GM10266 (cell line): ENCODE measurements at regions not wholly inside any gene's neighbourhood (a gene's known extent, or its start where the extent isn't known, plus 50 kb on each side); places are given as distances from the start of the nearest gene placed in this dataset.

Experiments
- DNase-seq: peaks from one replicate; pipeline ENCODE4 v3.0.0; 2012; ENCODE audit errors: extremely low spot score
- TF ChIP-seq, protein P1 (sequence below): IDR thresholded peaks from 2 replicates; pipeline ENCODE4 v1.5.1; 2012; ENCODE audit warnings: mild to moderate bottlenecking, low read depth; ENCODE audit not compliant: control insufficient read depth, insufficient read depth; ENCODE audit errors: missing control alignments

DNA sequence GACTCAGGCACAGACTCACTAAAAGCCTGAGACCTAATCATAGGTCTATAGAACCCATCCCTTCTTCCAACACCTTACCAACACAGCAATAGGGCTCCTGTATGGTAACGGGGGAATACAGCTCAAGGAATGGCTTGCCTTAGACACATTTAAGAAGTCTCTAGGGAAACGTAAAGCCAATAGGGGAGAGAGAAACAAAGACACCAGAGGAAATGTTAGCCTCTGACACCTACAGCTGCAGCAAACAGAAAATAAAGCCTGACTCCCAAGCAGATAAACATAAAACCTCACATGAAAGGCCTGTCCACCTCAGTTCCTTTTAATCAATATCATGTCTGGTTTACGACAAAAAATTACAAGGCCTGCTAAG, 51.1 kb upstream of the NCOA1 start:
- no peak for DNase-seq
- TF ChIP-seq, protein P1, sequence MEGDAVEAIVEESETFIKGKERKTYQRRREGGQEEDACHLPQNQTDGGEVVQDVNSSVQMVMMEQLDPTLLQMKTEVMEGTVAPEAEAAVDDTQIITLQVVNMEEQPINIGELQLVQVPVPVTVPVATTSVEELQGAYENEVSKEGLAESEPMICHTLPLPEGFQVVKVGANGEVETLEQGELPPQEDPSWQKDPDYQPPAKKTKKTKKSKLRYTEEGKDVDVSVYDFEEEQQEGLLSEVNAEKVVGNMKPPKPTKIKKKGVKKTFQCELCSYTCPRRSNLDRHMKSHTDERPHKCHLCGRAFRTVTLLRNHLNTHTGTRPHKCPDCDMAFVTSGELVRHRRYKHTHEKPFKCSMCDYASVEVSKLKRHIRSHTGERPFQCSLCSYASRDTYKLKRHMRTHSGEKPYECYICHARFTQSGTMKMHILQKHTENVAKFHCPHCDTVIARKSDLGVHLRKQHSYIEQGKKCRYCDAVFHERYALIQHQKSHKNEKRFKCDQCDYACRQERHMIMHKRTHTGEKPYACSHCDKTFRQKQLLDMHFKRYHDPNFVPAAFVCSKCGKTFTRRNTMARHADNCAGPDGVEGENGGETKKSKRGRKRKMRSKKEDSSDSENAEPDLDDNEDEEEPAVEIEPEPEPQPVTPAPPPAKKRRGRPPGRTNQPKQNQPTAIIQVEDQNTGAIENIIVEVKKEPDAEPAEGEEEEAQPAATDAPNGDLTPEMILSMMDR: no peak

- no peak for DNase-seq
- TF ChIP-seq, protein P1: no peak
These were observed 51.6 kb upstream of the NCOA1 start for GRCh38 chr2:24439280-24439970.

GRCh38 chr2:24438106-24438505, 52.9 kb upstream of the NCOA1 start:
- TF ChIP-seq, protein P1: no peak
- no peak for DNase-seq

DNA sequence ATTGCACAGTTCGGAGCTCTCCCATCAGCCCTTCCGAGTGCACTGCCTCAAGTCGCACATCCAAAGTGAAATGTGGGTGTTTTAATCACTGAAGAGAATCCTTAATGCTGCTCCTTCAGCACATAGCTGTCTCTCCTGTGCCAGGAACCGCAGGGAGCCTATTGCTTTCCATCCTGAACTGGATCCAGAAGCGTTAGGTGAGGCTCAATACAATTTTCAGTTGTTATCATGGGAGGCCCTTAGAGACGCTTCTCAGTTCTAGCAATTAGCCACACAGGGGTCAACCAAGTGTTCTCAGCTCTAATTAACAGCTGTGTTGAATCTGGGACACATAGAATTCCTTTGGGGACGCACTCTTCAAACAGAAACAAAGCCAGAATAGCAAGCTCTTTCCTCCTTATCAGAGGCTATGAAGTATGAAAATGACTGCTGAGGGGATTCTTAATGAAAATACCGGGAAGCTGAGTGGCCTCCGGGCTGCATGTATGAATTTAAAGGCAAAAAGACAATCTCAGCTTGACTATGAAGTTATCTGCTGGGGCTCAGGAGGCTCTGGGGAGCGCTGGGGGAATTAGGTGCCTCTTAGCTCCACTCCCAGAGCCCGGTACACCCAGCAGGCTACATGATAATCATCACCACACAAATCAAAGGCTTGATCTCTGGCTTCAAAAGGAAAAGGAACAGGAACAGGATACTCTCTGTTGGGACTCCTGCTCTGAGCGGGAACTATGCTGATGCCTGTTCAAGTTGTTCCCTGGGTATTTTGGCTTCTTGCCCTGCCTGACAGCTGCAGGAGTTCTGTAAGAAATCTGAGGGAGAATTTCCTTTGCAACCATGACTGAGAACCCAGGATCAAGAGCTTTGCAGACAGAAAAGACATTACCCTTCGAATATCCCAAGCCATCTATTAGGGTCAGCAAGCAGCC, 55.4 kb upstream of the NCOA1 start:
- DNase-seq: no peak
- TF ChIP-seq, protein P1: no peak

- DNase-seq: no peak
- TF ChIP-seq, protein P1: no peak
These were observed 56.5 kb upstream of the NCOA1 start for GRCh38 chr2:24434541-24434940.

DNA sequence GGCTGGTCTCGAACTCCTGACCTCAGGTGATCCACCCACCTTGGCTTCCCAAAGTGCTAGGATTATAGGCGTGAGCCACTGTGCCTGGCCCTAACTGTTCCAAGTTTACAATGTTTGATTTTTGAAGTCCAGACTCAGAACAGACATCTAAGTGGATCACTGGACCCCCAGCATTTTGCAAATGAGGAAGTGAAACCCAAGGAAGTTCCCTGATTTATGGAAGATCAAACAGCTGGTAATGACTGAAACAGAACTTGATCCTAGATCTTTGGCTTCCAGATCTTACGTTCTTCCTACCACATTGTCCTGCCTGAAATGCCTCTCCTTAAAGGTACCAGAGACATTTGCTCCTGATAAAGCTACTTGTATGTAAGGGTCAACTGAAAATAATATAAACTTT, 58.3 kb upstream of the NCOA1 start:
- TF ChIP-seq, protein P1: no peak
- no peak for DNase-seq

- DNase-seq: no peak
- TF ChIP-seq, protein P1: no peak
These were observed 58.9 kb upstream of the NCOA1 start for GRCh38 chr2:24432121-24432520.
